Hematopoietic multipotent progenitor cell treated with erythropoietin and hydrocortisone succinate and interleukin-3 and kit ligand, for 6 days (in vitro differentiated cells): ENCODE measurements at regions not wholly inside any gene's neighbourhood (a gene's known extent, or its start where the extent isn't known, plus 50 kb on each side); places are given as distances from the start of the nearest gene placed in this dataset.

ENCODE experiments used
- DNase-seq: peaks from one replicate; pipeline ENCODE4 v3.0.0-alpha.2; 2015

DNA sequence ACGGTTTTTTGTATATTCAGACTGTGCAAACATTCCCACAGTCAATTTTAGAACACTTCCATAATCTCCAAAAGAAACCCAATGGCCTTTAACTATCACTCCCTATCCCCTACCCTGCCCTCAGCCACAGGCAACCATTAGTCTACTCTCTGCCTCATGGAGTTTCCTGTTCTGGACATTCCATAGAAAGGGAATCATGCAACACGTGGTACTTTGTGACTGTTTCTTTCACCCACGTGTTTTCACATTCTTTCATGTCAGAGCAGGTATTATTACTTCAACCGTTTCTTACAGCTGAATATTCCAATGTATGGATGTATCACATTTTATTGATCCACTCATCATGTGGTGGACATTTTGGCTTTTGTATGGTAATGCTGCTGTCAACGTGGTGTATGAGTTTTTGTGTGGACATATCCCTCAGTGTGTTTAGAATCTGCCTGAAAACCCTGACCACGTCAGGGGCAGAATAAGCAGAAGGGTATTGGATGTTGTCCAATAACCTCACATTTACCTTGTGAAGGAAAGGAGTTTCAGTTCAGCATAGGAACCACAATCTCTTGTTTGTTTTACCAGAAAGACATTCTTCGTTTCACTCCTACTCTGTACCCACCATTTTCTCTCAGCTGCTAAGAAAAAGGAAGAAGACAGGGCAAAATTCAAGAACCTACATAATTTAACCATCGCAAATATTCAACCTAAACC, 107.5 kb upstream of the DYRK2 start:
- no peak for DNase-seq

DNA sequence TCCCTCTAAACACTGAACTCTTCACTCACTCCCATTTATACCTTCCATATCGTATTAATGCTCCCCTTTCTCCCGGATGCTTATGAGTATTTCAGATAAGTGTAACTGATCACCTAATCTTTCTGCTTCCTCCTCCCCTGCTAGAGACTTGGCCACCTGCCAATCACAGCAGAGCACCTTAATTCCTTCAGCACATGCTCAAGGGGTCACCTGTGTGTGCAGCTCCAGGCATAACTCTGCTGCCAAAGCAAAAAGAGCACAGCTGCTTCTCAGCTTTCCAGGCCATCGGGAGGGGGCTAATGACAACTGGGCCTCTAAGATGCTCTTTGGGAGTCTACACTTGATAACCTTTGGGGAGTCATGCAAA, 106.9 kb upstream of the DYRK2 start:
- no peak for DNase-seq

DNA sequence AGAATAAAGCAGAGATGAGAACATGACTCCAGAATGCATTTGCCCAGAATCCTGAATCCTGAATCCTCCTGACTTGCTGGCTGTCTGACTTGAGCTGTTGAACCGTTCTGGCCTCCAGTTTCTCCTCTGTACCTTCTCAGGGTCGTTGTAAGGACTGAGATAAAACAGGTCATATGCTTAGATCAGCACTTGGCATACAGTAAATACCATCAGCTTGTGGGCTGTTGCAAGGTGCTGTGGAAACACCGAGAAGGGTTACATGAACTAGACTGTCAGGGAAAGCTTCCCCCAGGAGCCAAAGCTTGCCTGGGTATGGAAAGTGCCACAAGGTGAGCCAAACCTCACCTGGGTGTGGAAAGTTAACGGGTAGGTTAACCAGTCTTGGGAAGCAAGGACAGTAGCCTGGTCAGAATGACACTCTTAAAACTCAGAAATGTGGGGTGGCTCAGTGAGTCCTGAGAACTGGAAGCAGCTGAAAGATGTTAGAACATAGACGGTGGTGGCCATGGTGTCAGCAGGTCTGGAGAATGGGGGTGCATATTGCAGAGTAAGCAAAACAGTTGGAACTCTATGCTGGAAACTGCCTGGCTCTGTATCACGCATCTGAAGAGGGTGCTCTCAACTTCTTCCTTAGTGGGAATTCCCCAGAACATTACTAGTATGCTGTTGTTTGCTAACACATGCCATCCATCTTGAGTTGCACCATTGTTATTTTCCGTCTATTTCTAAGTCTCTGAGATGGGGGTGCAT, 105.3 kb upstream of the DYRK2 start:
- no peak for DNase-seq

DNA sequence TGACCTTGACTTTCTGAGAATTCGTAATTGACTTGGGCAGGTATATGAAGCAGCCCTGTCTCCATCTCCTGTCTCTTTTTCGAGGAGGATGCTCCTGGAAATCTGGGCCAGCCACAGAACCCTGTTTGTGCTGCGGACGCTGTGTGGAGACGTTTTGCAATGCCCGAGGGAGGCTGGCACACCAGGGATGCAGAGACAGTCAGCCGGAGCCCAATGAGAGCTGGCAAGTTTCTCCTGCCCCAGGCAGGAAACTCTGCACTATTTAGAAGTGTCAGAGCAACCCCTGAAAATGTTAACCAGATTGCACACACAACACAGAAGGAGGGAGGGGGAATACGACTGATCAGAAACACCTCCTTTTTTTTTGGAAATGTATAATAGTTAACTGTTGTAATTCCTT, 103.2 kb upstream of the DYRK2 start:
- DNase-seq: no peak

DNA sequence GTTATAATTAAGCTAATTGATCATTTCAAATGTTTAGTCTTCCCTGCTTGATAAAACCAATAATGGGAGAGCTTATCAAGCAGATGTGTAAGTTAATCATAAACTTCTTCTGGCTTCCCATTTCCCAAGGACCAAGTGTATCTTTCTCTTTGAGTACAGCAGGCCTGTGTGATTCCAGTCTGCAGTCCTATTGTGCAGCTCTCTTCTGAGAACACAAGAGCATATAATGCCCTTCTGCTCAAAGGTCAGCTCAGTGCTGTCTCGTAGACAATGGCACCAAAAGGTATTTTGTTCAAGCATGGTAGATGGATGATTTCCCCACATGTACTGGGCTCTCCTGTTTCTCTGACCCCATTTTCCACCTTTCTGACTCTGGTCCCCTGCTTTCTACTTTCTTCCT, 101.8 kb upstream of the DYRK2 start:
- no peak for DNase-seq

DNA sequence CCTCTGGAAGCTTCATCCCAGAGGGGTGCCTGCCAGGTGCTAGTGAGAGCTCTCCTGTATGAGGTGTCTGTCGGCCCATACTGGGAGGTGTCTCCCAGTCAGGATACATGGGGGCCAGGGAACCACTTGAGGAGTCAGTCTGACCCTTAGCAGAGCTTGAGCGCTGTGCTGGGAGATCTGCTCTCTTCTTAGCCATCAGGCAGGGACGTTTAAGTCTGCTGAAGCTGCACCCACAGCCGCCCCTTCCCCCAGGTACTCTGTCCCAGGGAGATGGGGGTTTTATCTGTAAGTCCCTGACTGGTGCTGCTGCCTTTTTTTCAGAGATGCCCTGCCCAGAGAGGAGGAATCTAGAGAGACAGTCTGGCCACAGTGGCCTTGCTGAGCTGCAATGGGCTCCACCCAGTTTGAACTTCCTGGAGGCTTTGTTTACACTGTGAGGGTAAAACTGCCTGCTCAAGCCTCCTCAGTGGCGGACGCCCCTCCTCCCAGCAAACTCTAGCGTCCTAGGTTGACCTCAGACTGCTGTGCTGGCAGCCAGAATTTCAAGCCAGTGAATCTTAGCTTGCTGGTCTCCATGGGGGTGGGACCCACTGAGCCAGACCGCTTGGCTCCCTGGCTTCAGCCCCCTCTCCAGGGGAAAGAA, 93.3 kb upstream of the DYRK2 start:
- peak; percentile 2 for DNase-seq

DNA sequence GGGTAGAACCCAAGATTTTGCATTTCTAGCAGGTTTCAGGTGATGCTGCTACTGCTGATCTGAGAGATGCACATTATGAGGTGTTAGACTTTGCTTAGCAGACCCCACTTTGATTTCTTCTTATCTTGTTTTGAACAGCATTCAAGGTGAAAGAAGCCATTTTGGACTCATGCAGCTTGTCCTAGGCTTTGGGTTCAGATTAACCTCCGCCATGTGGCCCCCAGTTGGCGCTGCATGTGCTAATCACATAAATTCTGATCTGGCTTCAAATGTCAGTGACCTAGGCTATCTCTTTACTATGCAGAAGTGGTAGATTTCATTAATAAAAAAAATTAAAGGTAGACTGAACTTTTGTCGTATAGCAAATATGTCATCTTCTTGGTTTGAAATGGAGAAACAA, 89.8 kb upstream of the DYRK2 start:
- no peak for DNase-seq

DNA sequence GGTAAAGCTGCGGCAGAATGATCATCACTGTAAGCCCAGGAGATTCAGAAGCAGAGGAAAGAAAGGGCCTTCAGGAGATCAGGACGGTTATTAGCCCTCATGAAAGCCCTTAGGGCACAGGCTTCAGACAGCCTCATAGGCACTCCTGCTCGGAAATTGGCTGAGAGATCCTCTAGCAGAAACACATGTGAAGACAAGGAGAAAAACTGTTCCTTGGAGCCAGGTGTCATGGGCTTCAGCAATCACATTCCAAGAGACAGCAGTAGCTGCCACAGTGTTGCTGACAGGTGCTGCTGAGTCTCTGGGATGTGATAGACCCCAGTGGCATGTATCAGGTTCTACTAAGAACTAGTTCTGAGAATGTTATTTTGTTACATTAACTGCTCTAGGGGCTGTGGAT, 88.8 kb upstream of the DYRK2 start:
- DNase-seq: no peak

DNA sequence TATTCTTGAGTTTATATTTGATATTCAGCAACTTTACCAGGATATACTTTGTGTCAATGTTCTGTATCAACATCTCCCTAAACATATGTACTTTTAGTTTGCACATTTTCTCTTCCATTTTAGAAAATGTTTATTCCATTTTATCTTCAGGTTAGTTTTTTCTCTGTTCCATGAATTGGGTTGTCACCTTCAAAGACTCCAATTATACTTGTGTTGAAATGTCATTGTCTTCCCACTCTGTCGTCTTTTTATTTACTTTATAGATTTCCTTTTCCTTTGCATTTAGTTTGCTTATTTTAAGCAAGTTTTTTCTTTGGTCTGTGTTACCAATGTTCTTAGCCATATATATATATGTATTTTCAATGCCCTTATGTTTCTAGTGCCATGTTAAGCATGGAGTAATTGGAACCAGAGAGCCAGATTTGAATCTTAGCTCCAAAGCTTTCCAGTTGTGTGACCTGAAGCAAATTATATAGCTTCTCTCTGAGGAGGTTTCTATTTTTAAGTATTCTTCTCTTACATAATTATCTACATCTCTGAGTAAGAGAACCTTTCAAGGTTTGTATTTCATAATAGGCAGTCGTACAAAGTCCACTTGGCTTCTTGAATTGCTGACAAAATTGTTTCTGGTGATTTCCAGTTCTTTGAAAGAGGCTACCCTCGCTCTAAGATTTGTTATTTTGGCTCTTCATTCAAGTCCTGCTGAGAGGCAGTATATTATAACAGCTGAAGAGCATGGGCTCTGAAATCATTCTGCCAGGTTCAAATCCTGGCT, 85.8 kb upstream of the DYRK2 start:
- DNase-seq: no peak

DNA sequence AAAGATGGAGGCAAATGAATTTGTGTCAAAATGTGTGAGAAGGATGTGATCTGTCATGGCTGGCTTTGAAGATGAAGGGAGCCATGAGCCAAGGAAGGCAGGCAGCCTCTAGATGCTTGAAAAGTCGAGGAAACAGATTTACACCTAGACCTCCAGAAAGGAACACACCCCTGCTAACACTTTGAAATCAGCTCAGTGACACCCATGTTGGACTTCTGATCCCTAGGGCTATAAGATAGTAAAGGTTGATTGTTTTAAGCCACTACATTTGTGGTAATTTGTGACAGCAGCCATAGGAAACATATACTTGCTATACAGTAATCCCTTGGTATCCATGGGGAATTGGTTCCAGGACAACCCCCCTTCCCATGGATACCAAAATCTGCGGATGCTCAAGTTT, 80.5 kb upstream of the DYRK2 start:
- DNase-seq: no peak

DNA sequence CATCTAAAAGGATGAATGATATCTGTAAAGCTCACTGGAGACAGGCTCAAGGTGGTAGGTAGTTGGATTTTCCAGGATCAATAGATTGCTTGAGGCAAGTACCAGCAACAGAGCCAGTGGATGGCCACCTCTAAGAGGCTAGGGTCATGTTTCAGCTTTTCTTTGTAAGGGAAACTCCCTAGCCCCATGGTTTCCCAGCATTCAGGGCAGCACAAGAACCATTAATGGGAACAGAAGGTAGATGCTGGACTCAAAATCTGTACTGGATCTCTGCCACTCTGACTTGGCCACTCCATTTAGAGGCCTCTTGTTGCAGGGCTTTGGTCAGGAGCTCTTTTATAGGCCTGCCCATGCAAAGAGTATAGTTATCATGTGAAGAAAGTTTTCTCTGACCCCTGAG, 76.1 kb upstream of the DYRK2 start:
- DNase-seq: no peak

DNA sequence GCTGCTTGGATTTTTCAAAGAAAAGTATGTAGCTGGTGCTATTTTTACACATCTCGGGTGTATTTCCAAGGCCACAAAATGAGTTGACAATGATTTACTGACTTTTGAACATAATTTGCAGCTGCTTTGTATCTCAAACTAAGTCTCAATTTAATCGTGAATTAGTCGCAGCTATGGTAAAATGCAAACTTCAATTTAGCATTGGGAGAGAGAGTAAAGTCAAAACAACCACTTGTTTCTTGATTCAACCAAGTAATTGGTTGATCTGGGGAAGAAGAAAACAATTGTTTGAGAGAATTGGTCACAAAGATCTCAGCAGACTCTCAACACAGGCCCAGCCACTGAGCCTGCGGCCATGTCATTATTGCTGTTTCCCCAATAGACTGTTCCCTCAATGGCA, 75.0 kb upstream of the DYRK2 start:
- no peak for DNase-seq

DNA sequence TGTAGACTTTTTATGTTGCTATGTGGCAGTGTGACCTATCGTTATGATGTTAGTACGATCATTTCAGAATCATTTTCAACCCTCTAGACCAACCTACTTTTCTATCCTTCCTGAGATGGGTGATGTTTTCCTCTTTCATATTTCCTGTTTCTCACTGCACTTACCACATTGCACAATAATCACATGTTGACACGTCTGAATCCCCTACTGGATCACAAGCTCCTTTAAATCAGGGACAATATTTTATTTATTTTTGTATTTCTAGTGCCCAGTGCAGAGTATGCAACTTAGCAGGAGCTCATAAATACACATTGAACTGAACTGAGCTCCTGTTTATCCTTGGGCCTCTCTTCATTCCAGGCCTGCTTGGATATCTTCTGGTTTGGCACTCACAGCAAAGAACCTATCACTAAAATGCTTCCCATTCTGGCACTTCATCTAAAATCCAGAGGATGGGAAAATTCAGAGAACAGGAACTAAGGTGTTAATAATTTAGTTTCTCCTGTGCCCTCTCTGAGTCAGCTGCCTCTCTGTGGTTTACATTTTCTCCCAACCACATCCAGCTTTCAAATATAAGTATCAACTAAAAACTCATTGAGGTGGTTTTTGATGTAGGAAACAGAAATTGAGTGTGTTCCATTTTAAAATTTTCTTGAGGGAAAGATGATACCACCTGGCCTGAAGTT, 69.4 kb upstream of the DYRK2 start:
- DNase-seq: no peak

DNA sequence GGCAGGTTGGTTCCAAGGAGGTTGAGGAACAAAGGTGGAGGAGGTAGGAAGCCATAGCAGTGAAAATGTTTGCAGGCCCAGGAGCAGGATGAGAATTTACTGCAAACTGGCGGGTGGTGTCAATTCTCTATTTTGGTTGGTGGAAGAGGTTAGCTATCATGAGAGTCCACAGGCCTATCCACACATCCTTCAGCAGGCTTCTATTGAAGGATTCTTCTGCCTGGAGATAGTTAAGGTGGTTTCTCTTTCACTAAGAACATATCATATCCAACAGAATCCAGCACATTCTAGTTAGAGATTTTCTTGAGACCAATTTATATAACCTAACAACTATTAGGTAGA, 68.9 kb upstream of the DYRK2 start:
- no peak for DNase-seq

DNA sequence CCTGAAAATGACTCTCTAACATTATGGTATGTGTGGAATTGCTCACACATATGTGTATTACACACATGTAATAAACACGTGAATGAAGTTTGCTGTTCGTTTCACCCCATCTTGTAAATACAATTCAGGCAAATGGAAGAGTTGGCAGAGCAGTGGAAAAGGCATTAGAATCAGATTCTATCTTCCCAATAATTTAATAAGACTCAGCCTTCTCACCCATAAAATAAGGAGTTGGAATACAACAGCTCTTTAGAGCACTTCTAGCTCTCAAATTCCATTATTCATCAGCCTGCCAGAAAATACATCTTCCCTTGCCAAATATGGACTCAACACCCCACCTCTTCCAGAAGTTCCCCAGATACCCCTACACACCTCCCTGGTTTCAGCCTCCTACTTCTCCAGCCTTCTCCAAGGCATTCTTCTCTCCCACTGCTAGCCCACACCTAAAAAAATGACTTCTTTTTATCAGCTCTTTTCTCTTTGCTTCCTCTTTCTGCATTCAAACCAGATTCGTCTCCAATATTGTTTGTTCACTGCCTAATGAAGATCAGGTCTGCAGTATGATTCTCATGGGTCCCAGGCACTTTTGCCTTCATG, 66.2 kb upstream of the DYRK2 start:
- DNase-seq: no peak

DNA sequence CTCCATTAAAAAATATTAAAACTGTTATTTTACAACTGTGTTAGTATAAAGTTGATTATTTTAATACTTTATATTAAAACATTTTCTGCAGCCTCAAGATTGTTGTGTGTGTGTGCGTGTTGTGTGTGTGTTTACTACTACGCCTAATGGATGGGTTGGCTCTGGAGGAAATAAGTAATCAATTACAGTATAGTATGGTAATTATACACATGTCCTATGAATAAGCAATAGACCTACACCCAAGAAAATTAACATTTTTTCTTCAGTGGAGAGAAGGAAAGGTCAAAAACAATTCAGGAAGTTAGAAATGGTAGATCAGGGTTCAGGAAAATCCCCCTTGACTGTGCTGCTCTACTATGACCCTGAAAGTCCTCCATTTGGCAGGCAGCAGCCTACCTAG, 65.7 kb upstream of the DYRK2 start:
- no peak for DNase-seq

DNA sequence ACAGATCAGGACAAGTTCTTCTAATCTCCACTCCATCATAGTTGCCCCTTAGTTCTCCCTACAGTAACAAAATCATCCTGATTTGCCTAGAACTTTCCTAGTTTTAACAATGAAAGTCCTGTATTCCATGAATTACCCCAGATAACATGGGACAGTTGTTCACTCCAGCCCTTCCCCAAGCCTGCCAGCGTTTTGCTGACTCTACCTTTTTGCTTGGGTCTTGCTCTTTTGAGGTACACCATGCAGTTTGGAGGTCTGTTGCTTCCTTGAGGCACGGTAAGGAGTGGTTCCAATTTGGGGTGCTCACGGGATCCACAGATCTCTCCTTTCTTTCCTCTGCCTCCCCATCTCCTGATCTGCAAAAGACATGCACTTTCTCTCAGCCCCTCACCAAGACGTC, 61.6 kb upstream of the DYRK2 start:
- DNase-seq: no peak

DNA sequence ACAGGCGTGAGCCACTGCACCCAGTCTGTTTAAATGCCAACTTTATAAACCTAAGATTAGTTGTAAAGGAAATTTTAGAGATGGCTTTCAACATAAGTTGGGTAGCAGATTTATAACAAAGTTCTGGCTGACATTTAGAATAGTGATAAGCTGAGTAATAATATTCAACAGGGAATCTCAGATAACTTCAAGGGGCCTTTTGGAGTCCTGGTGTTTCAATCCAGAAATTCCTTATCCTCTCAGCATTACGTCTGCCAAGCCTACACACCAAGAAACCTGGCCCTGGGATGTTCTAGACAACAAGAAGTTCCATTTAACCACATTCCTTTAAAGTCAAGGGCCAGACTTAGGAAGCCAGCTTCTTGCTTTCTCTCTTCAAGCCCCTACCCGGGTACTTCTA, 59.5 kb upstream of the DYRK2 start:
- DNase-seq: no peak

DNA sequence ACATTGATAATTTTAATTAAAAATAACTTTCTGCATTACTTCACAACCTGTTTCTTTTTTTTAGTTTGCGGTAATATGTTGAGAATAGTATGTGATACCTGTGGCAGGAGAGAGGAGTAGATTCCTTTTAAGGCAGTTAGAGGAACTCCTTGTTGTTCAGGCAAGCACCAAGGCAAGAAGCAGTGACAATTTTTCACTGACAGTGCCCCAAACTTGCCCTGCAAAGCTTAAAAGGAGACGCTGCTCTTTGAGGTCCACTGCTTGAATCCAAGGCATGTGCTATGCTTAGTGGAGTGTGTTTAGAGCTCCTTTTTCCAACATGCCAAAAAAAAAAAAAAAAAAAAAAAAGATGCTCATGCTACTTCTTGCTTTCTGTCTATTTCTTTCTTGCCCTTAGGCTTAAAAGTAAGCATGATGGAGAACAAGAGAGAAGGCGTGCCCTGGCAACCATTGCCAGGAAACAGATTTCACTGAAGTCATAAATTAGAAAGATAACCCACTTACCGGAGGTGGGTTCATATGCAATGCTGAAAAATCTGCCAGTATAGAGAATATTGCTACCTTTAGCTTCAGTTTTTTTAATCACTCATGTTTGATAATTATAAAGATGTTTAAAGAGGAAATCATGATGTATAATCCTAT, 58.3 kb upstream of the DYRK2 start:
- DNase-seq: no peak

DNA sequence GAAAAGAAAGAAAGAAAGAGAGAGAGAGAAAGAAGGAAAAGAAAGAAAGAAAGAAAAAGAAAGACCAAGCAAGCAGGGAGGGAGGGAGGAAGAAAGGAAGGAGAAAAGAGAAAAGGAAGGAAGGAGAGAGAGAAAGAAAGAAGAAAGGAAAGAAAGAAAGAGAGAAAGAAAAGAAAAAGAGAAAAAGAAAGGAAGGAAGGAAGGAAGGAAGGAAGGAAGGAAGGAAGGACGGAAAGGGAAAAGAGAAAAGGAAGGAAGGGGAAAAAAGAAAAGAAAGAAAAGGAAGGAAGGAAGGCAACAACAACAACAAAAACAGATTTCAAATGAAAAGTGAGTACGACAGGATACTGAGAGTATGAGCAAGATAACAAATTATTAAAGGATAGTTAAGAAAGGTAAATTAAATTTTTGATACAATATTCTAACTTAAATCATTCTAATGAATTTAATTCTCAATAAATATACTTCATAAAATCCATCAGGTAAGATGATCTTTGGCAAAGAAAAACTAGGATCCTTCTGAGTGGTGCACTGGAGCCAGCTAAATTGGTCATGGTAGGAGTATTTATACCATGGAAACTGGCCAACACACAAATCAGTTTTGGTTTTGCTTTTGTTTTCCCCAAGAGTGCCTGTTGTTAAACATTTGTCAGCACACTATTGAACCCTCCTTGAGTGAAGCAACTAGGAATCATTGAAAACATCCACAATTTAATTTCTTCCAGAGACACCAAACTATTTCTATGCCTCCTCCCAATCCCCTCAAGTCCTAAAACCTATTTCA, 56.1 kb upstream of the DYRK2 start:
- DNase-seq: no peak

DNA sequence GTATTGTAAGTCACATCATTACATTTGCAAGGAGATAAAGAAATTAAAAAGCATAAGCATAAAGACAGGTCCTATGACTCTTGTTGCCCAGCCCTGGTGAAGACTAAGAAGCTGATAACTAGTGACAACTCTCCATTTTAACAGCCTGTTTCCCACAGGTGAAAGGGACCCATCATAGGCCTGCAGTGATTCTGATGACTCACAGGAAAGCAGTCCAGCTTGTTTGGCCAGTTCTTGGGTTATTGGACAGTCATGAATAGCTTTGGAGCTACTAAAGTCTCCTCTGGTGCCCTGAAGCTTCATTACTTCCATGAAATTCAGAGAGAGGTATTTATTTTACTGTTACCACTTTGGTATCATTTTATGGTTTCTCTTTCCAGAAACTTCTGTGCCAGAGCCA, 55.5 kb upstream of the DYRK2 start:
- no peak for DNase-seq
